ENCODE measurements at regions not wholly inside any gene's neighbourhood (a gene's known extent, or its start where the extent isn't known, plus 50 kb on each side); places are given as distances from the start of the nearest gene placed in this dataset.

- TF ChIP-seq ZNF768 (tag by site-specific recombination; IDR thresholded peaks at IDR 0.05) = no peak
- no peak for TF ChIP-seq CTCF (tag by site-specific recombination; IDR thresholded peaks at IDR 0.05)
- no peak for TF ChIP-seq ZNF623 (tag by site-specific recombination; IDR thresholded peaks at IDR 0.05)
- no peak for TF ChIP-seq ZNF707 (tag by site-specific recombination; IDR thresholded peaks at IDR 0.05)
- no peak for TF ChIP-seq ZNF704 (tag by site-specific recombination; IDR thresholded peaks at IDR 0.05)
- no peak for TF ChIP-seq ZNF10 (tag by site-specific recombination; IDR thresholded peaks at IDR 0.05)
- no peak for TF ChIP-seq ZNF521 (tag by site-specific recombination; IDR thresholded peaks at IDR 0.05)
Measured at GRCh38 chr18:10397004-10397403, 57.4 kb upstream of the APCDD1 start.
